GM12872 (cell line): ENCODE measurements at regions not wholly inside any gene's neighbourhood (a gene's known extent, or its start where the extent isn't known, plus 50 kb on each side); places are given as distances from the start of the nearest gene placed in this dataset.

Source experiments
- TF ChIP-seq, protein P1 (sequence below): IDR thresholded peaks from 3 replicates; pipeline ENCODE4 v1.5.1; 2011; ENCODE audit warnings: low read depth, mild to moderate bottlenecking, low read length, moderate library complexity; ENCODE audit not compliant: insufficient read depth

DNA sequence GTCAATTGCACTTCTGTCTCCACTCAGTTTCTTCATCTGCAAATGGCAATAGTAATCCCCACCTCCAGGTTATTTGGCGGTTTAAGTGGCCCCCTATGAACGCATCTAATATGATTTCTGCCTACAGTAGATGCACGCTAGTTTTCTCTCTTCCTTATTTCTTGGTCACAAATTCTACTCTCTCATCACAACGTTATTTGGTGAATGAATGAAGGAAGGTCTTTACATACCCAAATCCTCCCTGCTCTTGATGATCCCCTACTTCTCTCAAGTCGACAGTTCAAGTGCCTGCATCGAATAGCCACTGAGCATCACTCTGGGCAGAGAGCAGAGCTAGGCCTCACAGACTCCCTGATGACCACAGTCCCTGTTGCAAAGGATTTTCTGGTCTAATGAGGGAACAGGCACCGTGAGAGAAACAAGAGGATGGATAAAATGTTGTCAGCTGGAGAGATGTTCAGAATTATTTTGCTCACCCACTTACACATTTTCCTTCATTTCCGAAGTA is 181.2 kb upstream of the SMAD3 start:
- TF ChIP-seq, protein P1, sequence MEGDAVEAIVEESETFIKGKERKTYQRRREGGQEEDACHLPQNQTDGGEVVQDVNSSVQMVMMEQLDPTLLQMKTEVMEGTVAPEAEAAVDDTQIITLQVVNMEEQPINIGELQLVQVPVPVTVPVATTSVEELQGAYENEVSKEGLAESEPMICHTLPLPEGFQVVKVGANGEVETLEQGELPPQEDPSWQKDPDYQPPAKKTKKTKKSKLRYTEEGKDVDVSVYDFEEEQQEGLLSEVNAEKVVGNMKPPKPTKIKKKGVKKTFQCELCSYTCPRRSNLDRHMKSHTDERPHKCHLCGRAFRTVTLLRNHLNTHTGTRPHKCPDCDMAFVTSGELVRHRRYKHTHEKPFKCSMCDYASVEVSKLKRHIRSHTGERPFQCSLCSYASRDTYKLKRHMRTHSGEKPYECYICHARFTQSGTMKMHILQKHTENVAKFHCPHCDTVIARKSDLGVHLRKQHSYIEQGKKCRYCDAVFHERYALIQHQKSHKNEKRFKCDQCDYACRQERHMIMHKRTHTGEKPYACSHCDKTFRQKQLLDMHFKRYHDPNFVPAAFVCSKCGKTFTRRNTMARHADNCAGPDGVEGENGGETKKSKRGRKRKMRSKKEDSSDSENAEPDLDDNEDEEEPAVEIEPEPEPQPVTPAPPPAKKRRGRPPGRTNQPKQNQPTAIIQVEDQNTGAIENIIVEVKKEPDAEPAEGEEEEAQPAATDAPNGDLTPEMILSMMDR, result no peak

DNA sequence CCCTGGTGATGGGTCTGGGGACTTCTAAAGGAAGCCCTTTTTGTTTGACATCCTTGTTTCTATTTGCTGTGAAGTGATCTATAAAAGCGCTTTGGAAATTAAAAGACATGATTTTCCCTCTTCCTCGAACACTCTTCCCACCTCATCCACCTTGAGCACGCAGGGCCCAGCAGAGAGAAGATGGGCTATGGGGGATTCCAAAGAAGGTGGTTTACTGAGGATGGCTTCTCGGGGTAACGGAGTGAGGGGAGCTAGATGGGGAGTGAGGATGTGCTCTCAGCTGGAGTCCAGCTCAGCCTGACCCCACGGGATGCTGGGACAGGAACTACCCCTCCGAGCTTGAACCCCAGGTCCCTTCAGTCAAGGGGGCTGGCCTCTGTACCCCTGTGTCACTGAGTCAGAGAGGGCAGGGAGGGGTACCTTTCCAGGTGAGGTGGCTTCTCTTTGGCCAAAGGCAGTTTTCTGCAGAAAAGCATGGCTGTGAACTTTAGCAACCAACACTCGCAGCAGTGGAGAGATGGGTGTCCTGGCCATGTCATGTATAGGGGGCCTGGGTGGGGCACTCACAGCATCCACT is 180.7 kb upstream of the SMAD3 start:
- TF ChIP-seq, protein P1, result no peak

DNA sequence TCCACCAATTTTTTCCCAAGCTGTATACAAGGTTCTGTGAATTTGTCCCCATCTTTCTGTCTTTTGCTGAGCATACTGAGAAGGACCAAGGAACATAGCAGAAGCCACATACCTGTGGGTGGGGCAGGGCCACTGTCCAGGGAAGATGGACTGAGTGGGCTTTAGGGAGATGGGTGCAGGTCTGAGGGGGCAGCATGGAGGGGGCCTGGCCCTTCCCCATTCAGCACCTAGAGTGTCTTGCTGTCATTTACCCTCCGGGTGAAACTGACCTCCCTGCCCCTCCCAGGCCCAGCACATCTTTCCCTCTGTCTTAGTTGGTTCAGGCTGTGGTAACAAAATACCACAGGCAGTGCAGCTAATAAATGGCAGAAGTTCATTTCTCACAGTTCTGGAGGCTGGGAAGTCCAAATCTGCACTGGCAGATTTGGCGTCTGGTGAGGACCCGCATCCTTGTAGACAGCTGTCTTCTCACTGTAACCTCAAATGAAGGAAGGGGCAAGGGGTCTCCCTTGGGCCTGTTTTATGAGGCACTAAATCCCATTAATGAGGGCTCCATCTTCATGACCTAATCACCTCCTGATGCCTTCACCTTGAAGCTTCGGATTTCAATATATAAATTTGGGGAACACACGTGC is 180.0 kb upstream of the SMAD3 start:
- TF ChIP-seq, protein P1, result no peak

DNA sequence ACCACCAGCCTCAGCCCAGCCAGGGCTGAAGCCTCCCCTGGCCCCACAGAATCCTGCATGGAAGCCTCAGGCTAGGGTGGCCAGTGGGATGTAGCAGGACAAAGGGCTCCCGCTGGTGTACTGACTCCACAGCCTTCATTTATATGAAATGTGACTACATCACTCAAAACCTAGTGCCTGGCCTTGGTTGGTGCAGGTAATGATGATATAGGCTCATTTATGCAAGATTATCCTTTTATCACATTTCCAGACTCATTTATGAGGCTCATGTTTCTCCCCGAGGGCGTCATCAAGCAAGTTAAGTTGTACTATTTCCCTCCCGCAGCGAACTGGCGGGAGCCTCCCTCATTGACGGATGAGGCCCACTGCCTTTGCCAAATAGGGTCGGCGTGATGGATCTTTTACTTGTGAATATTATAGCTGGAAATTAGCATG is 179.1 kb upstream of the SMAD3 start:
- TF ChIP-seq, protein P1, result no peak

DNA sequence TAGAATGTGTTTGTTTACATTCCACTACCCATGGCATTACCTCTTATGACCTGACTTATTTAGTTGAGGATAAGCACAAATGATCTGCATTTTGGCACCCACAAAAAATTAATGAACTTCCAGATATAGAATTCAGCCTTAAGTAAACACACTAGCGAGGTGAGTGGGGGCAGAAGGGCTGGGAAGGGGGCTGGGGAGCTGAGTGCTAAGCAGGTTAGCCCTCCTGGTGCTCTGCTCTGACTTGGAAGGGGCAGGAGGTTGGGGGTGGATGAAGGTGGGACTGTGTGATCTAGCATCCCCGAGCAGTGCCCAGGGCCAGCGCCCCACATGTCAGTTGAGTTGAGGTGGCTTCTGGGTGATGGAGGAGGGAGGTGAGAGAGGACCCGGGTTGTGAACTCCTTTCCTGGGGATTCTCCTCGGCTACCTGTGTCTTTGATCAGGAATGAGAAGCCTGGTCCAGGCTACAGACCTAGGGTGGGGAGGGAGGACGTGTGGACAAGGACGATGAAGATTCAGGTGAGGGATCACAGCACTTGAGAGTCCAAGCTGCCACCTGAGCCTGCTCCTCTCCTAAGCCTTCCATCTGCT is 178.6 kb upstream of the SMAD3 start:
- TF ChIP-seq, protein P1, result no peak

DNA sequence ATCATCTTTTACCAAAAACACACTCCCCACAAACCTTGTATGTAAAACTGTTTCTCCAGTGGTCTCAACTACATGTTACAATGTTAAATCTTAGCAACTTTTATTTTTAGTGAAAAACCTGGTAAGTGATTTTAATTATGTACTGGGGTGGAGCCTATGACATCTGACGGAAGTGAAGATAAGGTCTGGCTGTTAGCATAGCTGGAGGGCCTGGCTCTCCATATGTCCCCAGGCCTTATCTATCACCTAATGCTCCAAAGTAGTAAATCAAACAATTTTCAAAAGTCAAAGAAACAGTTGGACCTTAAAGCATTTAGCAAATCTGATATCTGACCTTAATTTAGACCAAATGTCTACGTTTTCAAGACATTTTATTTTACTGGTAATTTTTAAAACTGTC is 173.6 kb upstream of the SMAD3 start:
- TF ChIP-seq, protein P1, result no peak

DNA sequence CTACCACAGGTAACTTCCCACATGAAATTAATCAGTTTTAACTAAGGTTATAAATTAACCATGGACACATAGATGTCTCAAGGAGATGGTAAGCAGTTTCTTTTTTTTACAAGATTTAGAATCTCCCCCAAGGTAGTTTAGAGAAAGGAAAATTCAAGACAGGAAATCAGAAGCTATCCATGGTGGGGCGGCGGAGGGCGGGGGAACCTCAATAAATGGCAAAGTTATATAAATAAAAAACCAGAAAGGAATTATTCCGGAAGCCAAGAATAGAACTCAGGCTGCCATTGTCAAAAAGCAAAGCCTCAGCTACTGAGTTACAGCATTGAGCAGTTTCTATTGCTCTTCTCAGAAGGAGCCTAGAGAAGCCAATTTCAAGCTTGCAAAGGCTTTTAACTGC is 172.1 kb upstream of the SMAD3 start:
- TF ChIP-seq, protein P1, result no peak
